Inflammatory macrophage treated with lipopolysaccharide for 1 hour (primary cell): ENCODE measurements at regions not wholly inside any gene's neighbourhood (a gene's known extent, or its start where the extent isn't known, plus 50 kb on each side); places are given as distances from the start of the nearest gene placed in this dataset.
"Not testable (repeated sequence)": the region's sequence is repeated elsewhere in the genome, so short reads cannot be mapped to it uniquely, and the experiment has no call there.

Source experiments
- DNase-seq, 2 donors: peaks; one replicate each; pipeline ENCODE4 v3.0.0-alpha.2; 2020 to 2022

DNA sequence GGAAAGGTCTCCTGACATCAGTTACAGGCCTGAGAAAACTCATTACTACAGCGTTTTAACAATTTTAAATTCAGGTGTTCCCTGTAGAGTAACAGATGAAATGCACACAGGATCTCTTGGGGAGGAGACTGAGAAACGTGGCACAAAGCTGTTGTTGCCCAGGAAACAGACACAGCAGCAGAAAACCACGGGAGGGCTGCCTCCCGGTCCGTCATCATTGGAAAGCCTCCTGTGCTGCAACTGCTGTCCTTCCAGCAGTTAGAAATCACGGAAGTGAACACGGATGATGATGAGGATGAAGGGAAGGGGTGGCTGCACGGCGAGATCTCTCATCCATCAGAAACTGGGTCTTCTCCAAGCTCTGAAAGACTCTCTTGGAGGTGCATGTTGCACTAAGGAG, 94.6 kb upstream of the RNF32 start:
- no peak for DNase-seq

GRCh38 chr7:156544919-156545715, 95.5 kb upstream of the RNF32 start:
- no peak for DNase-seq

DNA sequence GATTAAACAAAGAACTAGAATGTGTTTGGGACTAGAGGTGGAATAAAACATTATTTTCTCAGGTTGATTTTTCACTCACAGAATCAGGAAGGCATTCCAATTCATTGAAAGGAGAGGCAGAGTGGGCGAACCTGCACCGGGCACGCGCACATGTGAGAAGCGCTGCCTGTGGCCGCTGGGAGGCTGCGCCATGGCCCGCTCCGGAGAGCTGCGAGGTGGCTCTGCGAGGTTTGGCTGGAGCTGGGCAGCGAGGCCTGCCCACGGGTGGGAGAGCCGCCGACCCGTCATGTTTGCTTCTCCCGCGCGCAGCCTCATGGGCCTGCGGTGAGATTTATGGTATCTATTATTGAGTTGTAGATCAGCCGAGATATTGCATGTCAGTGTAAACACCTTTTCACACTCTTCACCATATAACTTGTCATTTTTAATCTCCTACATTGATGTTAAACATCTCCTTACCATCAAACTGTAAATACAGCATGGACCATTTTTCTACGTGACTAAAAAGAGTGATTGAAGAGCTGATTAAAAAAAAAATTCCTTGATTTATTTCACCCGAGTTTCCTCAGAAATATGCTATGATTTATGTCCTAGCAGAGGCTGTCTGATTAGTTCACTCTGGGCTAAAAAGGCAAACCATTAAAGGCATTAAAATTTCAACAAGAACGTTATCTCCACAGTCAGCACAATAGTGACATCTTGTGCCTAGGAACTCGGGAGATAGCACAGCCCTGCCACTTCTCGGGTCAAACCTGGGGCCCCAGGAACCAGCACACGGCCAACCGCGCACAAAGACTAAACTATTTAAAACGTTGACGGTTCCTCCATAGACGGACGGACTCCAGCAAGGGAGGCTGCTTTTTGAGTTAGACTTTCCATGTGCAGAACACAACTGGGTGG, 96.6 kb upstream of the RNF32 start:
- no peak for DNase-seq

DNA sequence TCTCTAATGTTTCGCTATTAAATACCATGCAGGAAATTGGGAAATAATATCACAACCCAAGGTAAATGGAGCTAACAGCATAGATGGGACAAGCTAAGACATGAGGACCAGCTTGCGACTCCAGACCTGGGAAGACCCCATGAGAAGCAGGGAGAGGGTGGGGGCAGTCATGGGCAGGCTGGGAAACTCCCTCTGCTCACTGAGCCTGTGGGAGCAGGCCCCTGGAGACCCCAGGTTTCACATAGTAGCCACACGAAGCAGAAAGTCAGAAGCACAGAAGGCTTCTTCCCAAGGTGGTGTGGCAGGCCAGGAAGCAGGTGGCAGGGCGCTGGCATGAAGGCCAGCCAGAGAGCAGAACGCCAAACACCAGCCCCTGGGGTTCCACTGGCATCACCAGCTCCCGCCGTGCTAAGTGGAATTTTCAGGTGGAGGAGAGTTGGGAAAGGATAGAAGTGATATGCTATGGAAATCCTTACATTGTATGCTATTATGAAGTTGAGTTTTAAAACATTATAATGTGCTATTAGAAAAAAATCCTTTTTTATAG, 99.9 kb upstream of the RNF32 start:
- no peak for DNase-seq

GRCh38 chr7:156539999-156540398, 100.6 kb upstream of the RNF32 start:
- no peak for DNase-seq

GRCh38 chr7:156537006-156537405, 103.6 kb upstream of the RNF32 start:
- no peak for DNase-seq

DNA sequence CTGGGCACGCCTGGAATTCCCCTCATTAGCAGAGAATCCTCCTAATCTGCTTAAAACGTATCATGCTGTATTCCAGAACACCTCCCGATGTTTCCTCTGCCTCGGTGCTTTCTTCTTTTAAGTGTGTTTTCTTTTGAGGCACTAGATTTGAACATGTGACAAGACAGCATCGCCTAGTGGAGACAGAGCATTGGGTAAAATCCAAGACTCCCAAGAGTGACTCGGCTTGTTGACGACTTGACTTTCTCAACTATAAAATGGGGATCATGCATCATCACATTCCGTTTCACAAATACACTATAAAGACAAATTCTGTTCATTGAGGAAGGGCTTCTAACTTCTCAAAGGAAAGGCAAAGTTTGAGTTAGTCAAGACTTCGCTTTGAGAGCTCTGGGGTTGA, 105.6 kb upstream of the RNF32 start:
- no peak for DNase-seq

DNA sequence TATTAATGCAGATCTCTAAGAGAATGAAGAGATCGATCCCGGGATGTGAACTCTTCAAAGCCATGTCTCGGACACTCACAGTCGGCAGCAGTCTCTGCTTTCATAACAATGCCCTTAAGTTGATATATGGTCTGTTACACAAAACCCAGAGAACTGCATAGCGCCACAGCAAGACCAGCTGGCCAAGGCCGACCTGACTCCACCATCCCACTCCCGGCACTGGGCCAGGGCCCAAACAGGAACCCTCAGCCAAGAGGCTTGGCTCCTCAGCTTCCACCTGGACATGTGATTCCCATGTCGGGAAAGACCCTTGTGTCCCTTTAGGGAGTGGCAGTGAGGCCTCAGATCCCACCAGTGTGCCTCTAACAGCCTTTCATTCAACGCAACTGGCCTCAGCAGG, 106.6 kb upstream of the RNF32 start:
- DNase-seq: no peak

GRCh38 chr7:156533420-156533819, 107.2 kb upstream of the RNF32 start:
- no peak for DNase-seq

- no peak for DNase-seq
Measured at GRCh38 chr7:156532016-156532602, 108.5 kb upstream of the RNF32 start.

DNA sequence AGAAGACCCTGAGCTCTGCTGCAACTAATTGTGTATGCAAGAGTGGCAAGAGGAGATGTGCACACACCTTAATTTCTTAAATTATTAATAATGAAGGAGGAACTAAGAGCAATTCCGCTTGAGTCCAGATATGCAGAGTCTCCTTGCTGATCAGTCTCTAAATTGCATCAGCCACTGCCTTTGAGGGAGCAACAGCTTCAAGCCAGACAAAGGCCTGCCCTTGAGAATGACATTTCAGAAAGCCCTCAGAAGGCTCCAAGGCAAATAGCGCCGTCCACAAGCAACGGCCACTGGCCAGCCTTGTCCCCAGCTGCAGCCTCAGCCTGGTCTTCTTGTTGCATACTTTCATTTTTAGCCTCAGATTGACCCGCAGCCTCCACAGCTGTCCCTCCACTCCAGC, 110.6 kb upstream of the RNF32 start:
- no peak for DNase-seq

GRCh38 chr7:156527458-156527890, 113.1 kb upstream of the RNF32 start:
- no peak for DNase-seq

DNA sequence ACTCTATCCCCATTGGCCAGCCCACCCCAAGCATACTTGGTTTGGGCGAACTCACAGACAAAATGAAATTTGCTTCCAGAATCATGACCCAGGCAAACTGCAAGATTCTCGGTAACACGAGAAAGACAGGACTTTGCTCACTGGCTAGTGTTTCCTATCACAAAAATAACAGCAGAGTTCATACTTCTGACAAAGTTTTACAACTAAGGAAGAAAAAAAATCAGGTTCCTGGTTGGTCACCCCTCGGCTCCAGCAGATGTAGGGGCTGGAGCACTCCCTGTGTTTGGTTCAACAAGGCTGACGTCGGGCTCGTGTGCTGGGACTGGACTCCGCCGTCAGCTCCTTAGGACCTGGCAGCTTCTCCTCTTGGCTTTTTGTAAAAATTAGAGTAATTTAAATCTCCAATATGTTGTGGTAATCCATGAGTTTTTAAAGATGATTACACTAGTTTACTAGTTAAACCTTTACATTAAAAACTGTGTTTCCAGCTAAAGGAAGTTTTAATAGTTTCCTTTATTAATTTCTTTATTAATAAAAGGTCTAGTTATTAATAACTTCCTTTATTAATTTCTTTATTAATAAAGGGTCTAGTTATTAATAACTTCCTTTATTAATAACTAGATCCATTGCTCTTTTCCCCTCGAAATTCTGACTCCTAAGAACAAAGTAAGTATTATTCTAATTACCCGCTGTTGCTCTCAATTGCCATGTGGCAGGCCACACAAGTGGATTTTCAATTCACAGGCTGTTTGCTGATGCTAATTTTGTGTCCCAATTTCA, 115.6 kb upstream of the RNF32 start:
- DNase-seq: no peak

- DNase-seq: no peak
Measured at GRCh38 chr7:156523447-156524048, 117.0 kb upstream of the RNF32 start.

- DNase-seq: no peak
Measured at GRCh38 chr7:156522801-156523200, 117.8 kb upstream of the RNF32 start.

DNA sequence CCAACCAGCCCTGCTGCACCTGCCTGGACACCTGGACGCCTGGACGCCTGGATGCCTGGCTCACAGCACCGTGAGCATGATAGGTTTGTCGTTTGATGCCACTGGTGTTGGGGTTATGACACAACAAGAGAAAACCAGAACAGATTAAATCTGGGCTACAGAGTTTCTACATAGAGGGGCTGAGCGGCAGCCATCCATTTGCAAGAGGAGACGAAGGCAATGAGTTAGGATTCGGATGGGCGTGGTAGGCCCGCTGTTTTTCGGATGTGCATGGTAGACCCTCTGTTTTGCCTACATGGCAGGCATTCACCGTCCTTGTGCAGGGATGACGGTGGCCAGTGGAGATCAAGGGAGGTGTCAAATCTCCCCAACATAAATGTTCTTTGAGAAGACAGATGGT, 121.5 kb upstream of the RNF32 start:
- DNase-seq: no peak

GRCh38 chr7:156518466-156518865, 122.1 kb upstream of the RNF32 start:
- DNase-seq: no peak

- DNase-seq: not testable (repeated sequence)
Measured at GRCh38 chr7:156517858-156518257, 122.7 kb upstream of the RNF32 start.

DNA sequence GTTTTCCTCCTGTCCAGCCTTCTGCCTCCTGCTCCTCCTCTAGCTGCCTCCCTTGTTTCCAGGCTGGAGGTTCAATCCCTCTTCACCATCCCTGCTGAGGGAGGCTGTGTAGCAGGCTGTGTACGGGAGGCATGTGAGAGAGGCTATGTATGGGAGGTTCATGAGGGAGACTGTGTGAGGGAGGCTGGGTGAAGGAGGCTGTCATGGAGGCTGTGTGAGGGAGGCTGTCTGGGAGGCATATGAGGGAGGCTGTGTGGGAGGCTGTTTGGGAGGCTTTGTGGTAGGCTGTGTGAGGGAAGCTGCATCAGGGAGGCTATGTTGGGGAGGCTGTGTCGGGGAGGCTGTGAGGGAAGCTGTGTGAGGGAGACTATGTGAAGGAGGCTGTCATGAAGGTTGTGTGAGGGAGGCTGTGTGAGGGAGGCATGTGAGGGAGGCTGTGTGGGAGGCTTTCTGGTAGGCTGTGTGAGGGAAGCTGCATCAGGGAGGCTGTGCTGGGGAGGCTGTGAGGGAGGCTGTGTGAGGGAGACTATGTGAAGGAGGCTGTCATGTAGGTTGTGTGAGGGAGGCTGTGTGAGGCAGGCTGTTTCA, 123.7 kb upstream of the RNF32 start:
- no peak for DNase-seq

DNA sequence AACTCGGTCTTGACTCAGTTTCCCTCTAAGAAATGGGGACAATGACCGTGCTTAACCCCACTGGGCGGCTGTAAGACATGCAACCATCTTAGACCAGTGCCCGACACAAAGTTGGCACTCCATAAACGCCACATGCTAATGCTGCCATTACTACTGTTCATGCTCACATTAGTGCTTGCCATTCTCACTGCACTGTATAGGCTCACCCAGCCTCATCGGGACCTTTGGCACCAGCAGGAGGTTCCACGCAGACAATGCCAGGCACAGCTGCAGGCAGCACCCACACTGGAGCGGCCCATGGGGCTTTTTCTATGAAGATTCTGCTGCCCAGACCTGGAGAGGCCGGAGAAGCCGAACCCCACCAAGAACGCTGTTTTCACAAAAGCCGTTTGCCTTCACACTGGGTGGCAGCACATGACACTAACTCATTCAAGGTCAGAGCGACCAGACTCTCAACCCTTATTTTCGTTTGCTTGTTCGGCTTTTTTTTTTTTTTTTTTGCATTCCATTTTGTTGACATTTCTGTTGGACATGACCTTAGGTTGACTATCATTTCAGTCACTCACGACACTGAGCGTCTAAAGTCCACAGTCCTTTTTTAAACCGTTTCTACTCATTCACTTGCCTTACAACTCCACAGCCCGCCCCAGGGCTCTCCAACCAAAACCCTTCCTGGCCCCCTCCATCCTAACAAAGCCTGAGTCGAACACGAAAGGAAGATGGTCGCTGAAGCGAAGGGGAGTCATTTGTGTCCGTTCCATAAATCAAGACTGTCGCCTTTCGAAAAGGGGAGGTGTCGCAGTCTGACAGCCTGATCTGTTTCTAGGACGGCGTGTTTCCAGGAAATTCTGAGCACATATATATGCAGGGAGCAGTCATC, 124.4 kb upstream of the RNF32 start:
- DNase-seq: no peak

- no peak for DNase-seq
Measured at GRCh38 chr7:156514851-156515250, 125.7 kb upstream of the RNF32 start.
